ENCODE measurements at regions not wholly inside any gene's neighbourhood (a gene's known extent, or its start where the extent isn't known, plus 50 kb on each side); places are given as distances from the start of the nearest gene placed in this dataset.

- Histone ChIP-seq H3K36me3 (ENCODE audit: control insufficient read depth, low read depth, low read length) (no peaks in the 10 kb centered on the region), H3K9ac (ENCODE audit: low read length) (no peak overlapping the region), H3K27me3 (ENCODE audit: control insufficient read depth, insufficient read depth, low read length) (peaks cover 66% of the 10 kb centered on the region), H3K9me3 (ENCODE audit: control insufficient read depth, low read depth, low read length) (no peaks in the 10 kb centered on the region), H3K4me1 (ENCODE audit: control insufficient read depth, low read depth, low read length) (peaks cover 8% of the 10 kb centered on the region), H3K4me3 (ENCODE audit: low read length) (no peak overlapping the region), H3K27ac (ENCODE audit: low read length) (no peak overlapping the region)
Measured at GRCh38 chr12:130216031-130216430, 53.8 kb downstream of the FZD10 start.

GRCh38 chr12:130218682-130219081 is 56.4 kb downstream of the FZD10 start:
- H3K27ac ChIP-seq (ENCODE audit: low read length) = no peak overlapping the region
- no peaks in the 10 kb centered on the region for H3K9me3 ChIP-seq (ENCODE audit: control insufficient read depth, low read depth, low read length)
- peaks cover 83% of the 10 kb centered on the region for H3K27me3 ChIP-seq (ENCODE audit: control insufficient read depth, insufficient read depth, low read length)
- H3K36me3 ChIP-seq (ENCODE audit: control insufficient read depth, low read depth, low read length) = no peaks in the 10 kb centered on the region
- no peak overlapping the region for H3K9ac ChIP-seq (ENCODE audit: low read length)
- H3K4me1 ChIP-seq (ENCODE audit: control insufficient read depth, low read depth, low read length) = peaks cover 11% of the 10 kb centered on the region
- H3K4me3 ChIP-seq (ENCODE audit: low read length) = no peak overlapping the region

GRCh38 chr12:130219929-130220705 is 57.9 kb downstream of the FZD10 start:
- H3K4me3 ChIP-seq (ENCODE audit: low read length) = no peak overlapping the region
- no peaks in the 10 kb centered on the region for H3K36me3 ChIP-seq (ENCODE audit: control insufficient read depth, low read depth, low read length)
- H3K9ac ChIP-seq (ENCODE audit: low read length) = no peak overlapping the region
- peaks cover 69% of the 10 kb centered on the region for H3K27me3 ChIP-seq (ENCODE audit: control insufficient read depth, insufficient read depth, low read length)
- no peaks in the 10 kb centered on the region for H3K9me3 ChIP-seq (ENCODE audit: control insufficient read depth, low read depth, low read length)
- peaks cover 12% of the 10 kb centered on the region for H3K4me1 ChIP-seq (ENCODE audit: control insufficient read depth, low read depth, low read length)
- H3K27ac ChIP-seq (ENCODE audit: low read length) = no peak overlapping the region

GRCh38 chr12:130220706-130221100 is 58.4 kb downstream of the FZD10 start:
- H3K9me3 ChIP-seq (ENCODE audit: control insufficient read depth, low read depth, low read length) = no peaks in the 10 kb centered on the region
- no peaks in the 10 kb centered on the region for H3K36me3 ChIP-seq (ENCODE audit: control insufficient read depth, low read depth, low read length)
- no peak overlapping the region for H3K4me3 ChIP-seq (ENCODE audit: low read length)
- peaks cover 69% of the 10 kb centered on the region for H3K27me3 ChIP-seq (ENCODE audit: control insufficient read depth, insufficient read depth, low read length)
- peaks cover 17% of the 10 kb centered on the region for H3K4me1 ChIP-seq (ENCODE audit: control insufficient read depth, low read depth, low read length)
- H3K9ac ChIP-seq (ENCODE audit: low read length) = no peak overlapping the region
- no peak overlapping the region for H3K27ac ChIP-seq (ENCODE audit: low read length)

- Histone ChIP-seq H3K36me3 (ENCODE audit: control insufficient read depth, low read depth, low read length) (no peaks in the 10 kb centered on the region), H3K27me3 (ENCODE audit: control insufficient read depth, insufficient read depth, low read length) (peaks cover 60% of the 10 kb centered on the region), H3K9ac (ENCODE audit: low read length) (no peak overlapping the region), H3K4me1 (ENCODE audit: control insufficient read depth, low read depth, low read length) (peaks cover 19% of the 10 kb centered on the region), H3K4me3 (ENCODE audit: low read length) (no peak overlapping the region), H3K9me3 (ENCODE audit: control insufficient read depth, low read depth, low read length) (no peaks in the 10 kb centered on the region), H3K27ac (ENCODE audit: low read length) (no peak overlapping the region)
Measured at GRCh38 chr12:130222519-130223218, 60.4 kb downstream of the FZD10 start.

- H3K27me3 ChIP-seq (ENCODE audit: control insufficient read depth, insufficient read depth, low read length) = peaks cover 53% of the 10 kb centered on the region
Measured at GRCh38 chr12:130223767-130224244, 61.5 kb downstream of the FZD10 start.

GRCh38 chr12:130224613-130225012 is 62.3 kb downstream of the FZD10 start:
- H3K36me3 ChIP-seq (ENCODE audit: control insufficient read depth, low read depth, low read length) = no peaks in the 10 kb centered on the region
- no peaks in the 10 kb centered on the region for H3K9me3 ChIP-seq (ENCODE audit: control insufficient read depth, low read depth, low read length)
- no peak overlapping the region for H3K9ac ChIP-seq (ENCODE audit: low read length)
- H3K27me3 ChIP-seq (ENCODE audit: control insufficient read depth, insufficient read depth, low read length) = peaks cover 45% of the 10 kb centered on the region
- H3K27ac ChIP-seq (ENCODE audit: low read length) = no peak overlapping the region
- no peak overlapping the region for H3K4me3 ChIP-seq (ENCODE audit: low read length)
- peaks cover 19% of the 10 kb centered on the region for H3K4me1 ChIP-seq (ENCODE audit: control insufficient read depth, low read depth, low read length)

More at GRCh38 chr12:130223767-130224244, 61.5 kb downstream of the FZD10 start:
- no peaks in the 10 kb centered on the region for H3K9me3 ChIP-seq (ENCODE audit: control insufficient read depth, low read depth, low read length)
- H3K36me3 ChIP-seq (ENCODE audit: control insufficient read depth, low read depth, low read length) = no peaks in the 10 kb centered on the region
- no peak overlapping the region for H3K9ac ChIP-seq (ENCODE audit: low read length)
- H3K27ac ChIP-seq (ENCODE audit: low read length) = no peak overlapping the region
- no peak overlapping the region for H3K4me3 ChIP-seq (ENCODE audit: low read length)
- H3K4me1 ChIP-seq (ENCODE audit: control insufficient read depth, low read depth, low read length) = peaks cover 19% of the 10 kb centered on the region

GRCh38 chr12:130225347-130225746 is 63.1 kb downstream of the FZD10 start:
- peaks cover 15% of the 10 kb centered on the region for H3K4me1 ChIP-seq (ENCODE audit: control insufficient read depth, low read depth, low read length)
- no peaks in the 10 kb centered on the region for H3K9me3 ChIP-seq (ENCODE audit: control insufficient read depth, low read depth, low read length)
- H3K36me3 ChIP-seq (ENCODE audit: control insufficient read depth, low read depth, low read length) = no peaks in the 10 kb centered on the region
- H3K9ac ChIP-seq (ENCODE audit: low read length) = no peak overlapping the region
- no peak overlapping the region for H3K27ac ChIP-seq (ENCODE audit: low read length)
- peaks cover 37% of the 10 kb centered on the region for H3K27me3 ChIP-seq (ENCODE audit: control insufficient read depth, insufficient read depth, low read length)
- H3K4me3 ChIP-seq (ENCODE audit: low read length) = no peak overlapping the region

- Histone ChIP-seq H3K4me1 (ENCODE audit: control insufficient read depth, low read depth, low read length) (peaks cover 11% of the 10 kb centered on the region), H3K9ac (ENCODE audit: low read length) (no peak overlapping the region), H3K27me3 (ENCODE audit: control insufficient read depth, insufficient read depth, low read length) (peaks cover 29% of the 10 kb centered on the region), H3K9me3 (ENCODE audit: control insufficient read depth, low read depth, low read length) (peaks cover 4% of the 10 kb centered on the region), H3K27ac (ENCODE audit: low read length) (no peak overlapping the region), H3K36me3 (ENCODE audit: control insufficient read depth, low read depth, low read length) (no peaks in the 10 kb centered on the region), H3K4me3 (ENCODE audit: low read length) (no peak overlapping the region)
Measured at GRCh38 chr12:130226126-130226525, 63.9 kb downstream of the FZD10 start.

GRCh38 chr12:130226771-130227170 is 64.5 kb downstream of the FZD10 start:
- no peak overlapping the region for H3K27ac ChIP-seq (ENCODE audit: low read length)
- H3K4me1 ChIP-seq (ENCODE audit: control insufficient read depth, low read depth, low read length) = peaks cover 8% of the 10 kb centered on the region
- H3K4me3 ChIP-seq (ENCODE audit: low read length) = no peak overlapping the region
- peaks cover 24% of the 10 kb centered on the region for H3K27me3 ChIP-seq (ENCODE audit: control insufficient read depth, insufficient read depth, low read length)
- no peak overlapping the region for H3K9ac ChIP-seq (ENCODE audit: low read length)
- H3K9me3 ChIP-seq (ENCODE audit: control insufficient read depth, low read depth, low read length) = peaks cover 4% of the 10 kb centered on the region
- H3K36me3 ChIP-seq (ENCODE audit: control insufficient read depth, low read depth, low read length) = no peaks in the 10 kb centered on the region

- Histone ChIP-seq H3K9me3 (ENCODE audit: control insufficient read depth, low read depth, low read length) (peaks cover 4% of the 10 kb centered on the region), H3K9ac (ENCODE audit: low read length) (no peak overlapping the region), H3K4me3 (ENCODE audit: low read length) (no peak overlapping the region), H3K36me3 (ENCODE audit: control insufficient read depth, low read depth, low read length) (no peaks in the 10 kb centered on the region), H3K27ac (ENCODE audit: low read length) (no peak overlapping the region), H3K4me1 (ENCODE audit: control insufficient read depth, low read depth, low read length) (peaks cover 8% of the 10 kb centered on the region), H3K27me3 (ENCODE audit: control insufficient read depth, insufficient read depth, low read length) (peaks cover 15% of the 10 kb centered on the region)
Measured at GRCh38 chr12:130227641-130228040, 65.4 kb downstream of the FZD10 start.

Data from iPS-18a (cell line).